IMR-90 (cell line): ENCODE measurements at regions not wholly inside any gene's neighbourhood (a gene's known extent, or its start where the extent isn't known, plus 50 kb on each side); places are given as distances from the start of the nearest gene placed in this dataset.

Source experiments
- ATAC-seq: fragments of 200-7000 bp; cut with Tn5 transposase; 2 replicates; pipeline ENCODE4 v1.9.1; 2020; ENCODE audit warnings: low read depth, mild to moderate bottlenecking, moderate library complexity
- BruUV-seq: library from RNA; stranded (reverse); fragments of 400-500 nt; replicated peaks from 2 replicates; lab custom pipeline; 2021; lab: Mats Ljungman, UMichigan
- CTCF ChIA-PET: fragments of 300-600 bp; formaldehyde crosslinking; extraction: SDS; loops from one replicate; lab custom pipeline; 2021; ENCODE audit warnings: antibody characterized with exemption; lab: Yijun Ruan, JAX
- POLR2A ChIA-PET: fragments of 300-600 bp; sonication (Branson Sonifier 250); formaldehyde crosslinking; loops from one replicate; lab custom pipeline; 2022; ENCODE audit warnings: antibody characterized with exemption; ENCODE audit not compliant: unreplicated experiment; lab: Charles Lee
- DNase-seq: peaks from one replicate; pipeline ENCODE4 v3.0.0; 2013
- H2AFZ ChIP-seq: replicated peaks from 2 replicates; pipeline ENCODE3; 2013; ENCODE audit warnings: low read length, mild to moderate bottlenecking; ENCODE audit not compliant: poor library complexity
- H2AK5ac ChIP-seq: 2 replicates; pipeline ENCODE4 v1.6.1; 2013; ENCODE audit warnings: low read depth, low read length, inconsistent platforms
- H2AK9ac ChIP-seq: replicated peaks from 2 replicates; pipeline ENCODE3; 2013; ENCODE audit warnings: mild to moderate bottlenecking, low read depth, low read length, moderate library complexity; ENCODE audit not compliant: poor library complexity
- H2BK120ac ChIP-seq: 2 replicates; pipeline ENCODE4 v1.6.1; 2013; ENCODE audit warnings: low read depth, low read length, inconsistent platforms
- H2BK15ac ChIP-seq: 3 replicates; pipeline ENCODE4 v1.6.1; 2013; ENCODE audit warnings: low read depth, low read length, inconsistent platforms
- H2BK20ac ChIP-seq: 2 replicates; pipeline ENCODE4 v1.6.1; 2013; ENCODE audit warnings: low read depth, mild to moderate bottlenecking, inconsistent platforms, low read length, moderate library complexity
- H2BK5ac ChIP-seq: 2 replicates; pipeline ENCODE4 v1.6.1; 2013; ENCODE audit warnings: mild to moderate bottlenecking, low read depth, low read length, inconsistent platforms; ENCODE audit not compliant: poor library complexity, severe bottlenecking
- H3K14ac ChIP-seq: replicated peaks from 2 replicates; pipeline ENCODE4 v1.6.1; 2013; ENCODE audit warnings: low read depth, low read length, inconsistent platforms
- H3K18ac ChIP-seq: 2 replicates; pipeline ENCODE4 v1.6.1; 2013; ENCODE audit warnings: low read depth, low read length, control low read depth
- H3K23ac ChIP-seq: 2 replicates; pipeline ENCODE4 v1.6.1; 2013; ENCODE audit warnings: low read depth, low read length, inconsistent platforms
- H3K27ac ChIP-seq: 2 replicates; pipeline ENCODE4 v1.5.1; 2013; ENCODE audit warnings: mild to moderate bottlenecking, control low read depth, low read length; ENCODE audit not compliant: insufficient read depth
- H3K27me3 ChIP-seq: 2 replicates; pipeline ENCODE4 v1.6.1; 2013; ENCODE audit warnings: low read length; ENCODE audit not compliant: control insufficient read depth, insufficient read depth
- H3K36me3 ChIP-seq: 2 replicates; pipeline ENCODE4 v1.6.1; 2013; ENCODE audit warnings: low read length, mixed read lengths; ENCODE audit not compliant: control insufficient read depth, insufficient read depth
- H3K4ac ChIP-seq: 2 replicates; pipeline ENCODE4 v1.6.1; 2013; ENCODE audit warnings: low read depth, low read length, inconsistent platforms
- H3K4me1 ChIP-seq: 2 replicates; pipeline ENCODE4 v1.6.1; 2013; ENCODE audit warnings: low read length, mixed read lengths; ENCODE audit not compliant: control insufficient read depth, insufficient read depth
- H3K4me2 ChIP-seq: 2 replicates; pipeline ENCODE4 v1.6.1; 2013; ENCODE audit warnings: low read depth, mild to moderate bottlenecking, control low read depth, low read length, moderate library complexity
- H3K4me3 ChIP-seq: 2 replicates; pipeline ENCODE4 v1.5.1; 2013; ENCODE audit warnings: low read depth, mild to moderate bottlenecking, control low read depth, low read length, moderate library complexity; ENCODE audit not compliant: insufficient read depth
- H3K56ac ChIP-seq: 2 replicates; pipeline ENCODE4 v1.6.1; 2013; ENCODE audit warnings: low read length, inconsistent platforms; ENCODE audit not compliant: insufficient read depth; ENCODE audit errors: extremely low read depth
- H3K79me1 ChIP-seq, 2 experiments: 2 replicates each; pipeline ENCODE4 v1.6.1; 2013; ENCODE audit warnings: low read length in 2 of 2, inconsistent platforms in 1 of 2, low read depth in 1 of 2
- H3K9ac ChIP-seq: 2 replicates; pipeline ENCODE4 v1.6.1; 2013; ENCODE audit warnings: low read depth, low read length, control low read depth
- H3K9me1 ChIP-seq: 2 replicates; pipeline ENCODE4 v1.6.1; 2013; ENCODE audit warnings: low read length, inconsistent platforms; ENCODE audit not compliant: insufficient read depth
- H3K9me3 ChIP-seq: 2 replicates; pipeline ENCODE4 v1.6.1; 2013; ENCODE audit warnings: low read length; ENCODE audit not compliant: control insufficient read depth, insufficient read depth
- H4K20me1 ChIP-seq: 2 replicates; pipeline ENCODE4 v1.6.1; 2013; ENCODE audit warnings: low read length, inconsistent platforms; ENCODE audit not compliant: insufficient read depth
- H4K5ac ChIP-seq: 2 replicates; pipeline ENCODE4 v1.6.1; 2013; ENCODE audit warnings: mild to moderate bottlenecking, low read depth, low read length, control low read depth
- H4K8ac ChIP-seq, 2 experiments: 2 replicates each; pipeline ENCODE4 v1.6.1; 2013; ENCODE audit warnings: low read depth in 2 of 2, low read length in 2 of 2, control low read depth in 1 of 2, inconsistent platforms in 1 of 2
- H4K91ac ChIP-seq: 2 replicates; pipeline ENCODE4 v1.6.1; 2013; ENCODE audit warnings: low read depth, low read length, inconsistent platforms; ENCODE audit not compliant: insufficient read depth
- NFE2L2 ChIP-seq: fragments of 150-350 bp; IDR thresholded peaks from 2 replicates; pipeline ENCODE4 v1.6.1; 2016; ENCODE audit warnings: low read depth, mild to moderate bottlenecking, low read length
- WGBS, 2 experiments: methylation state at CpG; one replicate each; pipeline versions ENCODE4 v1.1.5 to v1.1.7; 2013; ENCODE audit warnings: missing lambda C conversion rate in 2 of 2; ENCODE audit not compliant: insufficient read length in 1 of 2; ENCODE audit errors: extremely low coverage in 2 of 2; 5-methylcytosine and 5-hydroxymethylcytosine counted together
- dilution Hi-C: fragments of 300-500 bp; cut with HindIII; formaldehyde crosslinking; loops from one replicate; pipeline ENCODE4 v1.14.3; 2018; ENCODE audit warnings: low sequenced_read_pairs; ENCODE audit not compliant: unreplicated experiment
- in situ Hi-C: fragments of 300-500 bp; cut with MboI; formaldehyde crosslinking; loops from 3 replicates; pipeline ENCODE4 v1.14.3; 2019; ENCODE audit warnings: low sequenced_read_pairs, inconsistent platforms, mixed read lengths
- intact Hi-C: fragments of 100-400 bp; cut with micrococcal nuclease; formaldehyde crosslinking; loops from 2 replicates; pipeline ENCODE4 v1.10.0; 2022
- TF ChIP-seq, protein P1 (sequence below): conservative IDR thresholded peaks from 2 replicates; pipeline ENCODE4 v1.5.1; 2012; ENCODE audit warnings: mild to moderate bottlenecking, low read depth, low read length, improper control_type of control experiment

DNA sequence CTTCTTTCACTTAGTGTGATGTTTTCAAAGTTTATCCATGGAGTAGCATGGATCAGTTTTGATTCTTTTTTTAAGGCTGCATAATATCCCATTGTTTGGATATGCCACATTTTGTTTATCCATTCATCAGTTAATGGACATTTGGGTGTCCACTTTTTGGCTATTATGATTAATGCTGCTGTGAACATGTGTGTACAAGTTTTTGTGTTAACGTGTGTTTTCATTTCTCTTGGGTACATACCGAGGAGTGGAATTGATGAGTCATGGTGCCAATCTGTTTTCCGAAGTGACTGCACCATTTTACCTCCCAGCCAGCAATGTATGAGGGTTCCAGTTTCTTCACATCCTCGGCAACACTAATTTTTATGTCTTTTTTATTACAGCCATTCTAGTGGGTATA lies 78.4 kb upstream of the CCDC28A start:
- BruUV-seq = no TSS peak
- ChIA-PET CTCF (no interaction called here), POLR2A (no interaction called here)

More for the DNA sequence above, 78.4 kb upstream of the CCDC28A start:
- H3K27me3 ChIP-seq = no peaks in the 10 kb centered on the region
- no peak overlapping the region for H2BK5ac ChIP-seq
- H2AK9ac ChIP-seq = no peak overlapping the region
- H4K91ac ChIP-seq = no peak overlapping the region
- DNase-seq (no peak), ATAC-seq (no peak)
- H3K79me1 ChIP-seq = peaks cover 19 to 25% of the 10 kb centered on the region in 2 experiments
- no peaks in the 10 kb centered on the region for H3K36me3 ChIP-seq
- H2BK20ac ChIP-seq = no peak overlapping the region
- no peak overlapping the region for H3K4me2 ChIP-seq
- no peak overlapping the region for H2BK15ac ChIP-seq
- H3K9me1 ChIP-seq = no peaks in the 10 kb centered on the region
- no peak overlapping the region for H3K4me3 ChIP-seq
- no peak overlapping the region for H2AK5ac ChIP-seq
- dilution Hi-C loops = no loop called here
- H3K9me3 ChIP-seq = no peaks in the 10 kb centered on the region
- no peak overlapping the region for H2BK120ac ChIP-seq
- H2AFZ ChIP-seq = no peak overlapping the region
- in situ Hi-C loops = no loop called here
- TF ChIP-seq NFE2L2 = peak; percentile 79
- TF ChIP-seq, protein P1, sequence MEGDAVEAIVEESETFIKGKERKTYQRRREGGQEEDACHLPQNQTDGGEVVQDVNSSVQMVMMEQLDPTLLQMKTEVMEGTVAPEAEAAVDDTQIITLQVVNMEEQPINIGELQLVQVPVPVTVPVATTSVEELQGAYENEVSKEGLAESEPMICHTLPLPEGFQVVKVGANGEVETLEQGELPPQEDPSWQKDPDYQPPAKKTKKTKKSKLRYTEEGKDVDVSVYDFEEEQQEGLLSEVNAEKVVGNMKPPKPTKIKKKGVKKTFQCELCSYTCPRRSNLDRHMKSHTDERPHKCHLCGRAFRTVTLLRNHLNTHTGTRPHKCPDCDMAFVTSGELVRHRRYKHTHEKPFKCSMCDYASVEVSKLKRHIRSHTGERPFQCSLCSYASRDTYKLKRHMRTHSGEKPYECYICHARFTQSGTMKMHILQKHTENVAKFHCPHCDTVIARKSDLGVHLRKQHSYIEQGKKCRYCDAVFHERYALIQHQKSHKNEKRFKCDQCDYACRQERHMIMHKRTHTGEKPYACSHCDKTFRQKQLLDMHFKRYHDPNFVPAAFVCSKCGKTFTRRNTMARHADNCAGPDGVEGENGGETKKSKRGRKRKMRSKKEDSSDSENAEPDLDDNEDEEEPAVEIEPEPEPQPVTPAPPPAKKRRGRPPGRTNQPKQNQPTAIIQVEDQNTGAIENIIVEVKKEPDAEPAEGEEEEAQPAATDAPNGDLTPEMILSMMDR = no peak
- no peak overlapping the region for H3K18ac ChIP-seq
- H3K9ac ChIP-seq = no peak overlapping the region
- H3K14ac ChIP-seq = no peak overlapping the region
- no CpG with 5 or more reads among the region's 4 CpGs for whole genome bisulfite sequencing, 2 experiments
- intact Hi-C loops = loop anchor here (10.0 kb wide), 1 partner anchor 270 kb away; no protein-coding TSS in a partner anchor
- no peak overlapping the region for H4K8ac ChIP-seq
- H3K23ac ChIP-seq = no peak overlapping the region
- no peaks in the 10 kb centered on the region for H4K20me1 ChIP-seq
- no peak overlapping the region for H3K4ac ChIP-seq
- no peaks in the 10 kb centered on the region for H3K4me1 ChIP-seq
- no peak overlapping the region for H3K56ac ChIP-seq
- no peak overlapping the region for H3K27ac ChIP-seq
- no peak overlapping the region for H4K5ac ChIP-seq
